ENCODE measurements at regions not wholly inside any gene's neighbourhood (a gene's known extent, or its start where the extent isn't known, plus 50 kb on each side); places are given as distances from the start of the nearest gene placed in this dataset.
"Not testable (repeated sequence)": the region's sequence is repeated elsewhere in the genome, so short reads cannot be mapped to it uniquely, and the experiment has no call there.

GRCh38 chr2:189309331-189309730, 129.8 kb upstream of the COL5A2 start:
- no peak for DNase-seq (ENCODE audit: low spot score)

GRCh38 chr2:189312211-189312610, 129.1 kb upstream of the WDR75 start:
- no peak for DNase-seq (ENCODE audit: low spot score)

GRCh38 chr2:189312643-189313042, 128.6 kb upstream of the WDR75 start:
- no peak for DNase-seq (ENCODE audit: low spot score)

GRCh38 chr2:189318761-189319160, 122.5 kb upstream of the WDR75 start:
- DNase-seq (ENCODE audit: low spot score): no peak

- DNase-seq (ENCODE audit: low spot score): not testable (repeated sequence)
Observed at GRCh38 chr2:189319424-189319823, 121.8 kb upstream of the WDR75 start.

- DNase-seq (ENCODE audit: low spot score): no peak
Observed at GRCh38 chr2:189327879-189328847, 113.1 kb upstream of the WDR75 start.

GRCh38 chr2:189328848-189329245, 112.4 kb upstream of the WDR75 start:
- DNase-seq (ENCODE audit: low spot score): no peak

- DNase-seq (ENCODE audit: low spot score): no peak
Observed at GRCh38 chr2:189336276-189336975, 104.8 kb upstream of the WDR75 start.

GRCh38 chr2:189337656-189338055, 103.6 kb upstream of the WDR75 start:
- no peak for DNase-seq (ENCODE audit: low spot score)

- DNase-seq (ENCODE audit: low spot score): no peak
Observed at GRCh38 chr2:189338115-189338514, 103.2 kb upstream of the WDR75 start.

GRCh38 chr2:189341077-189341476, 100.2 kb upstream of the WDR75 start:
- DNase-seq (ENCODE audit: low spot score): no peak

GRCh38 chr2:189344043-189344442, 97.2 kb upstream of the WDR75 start:
- DNase-seq (ENCODE audit: low spot score): no peak

GRCh38 chr2:189347540-189347939, 93.7 kb upstream of the WDR75 start:
- DNase-seq (ENCODE audit: low spot score): peak; percentile 37

GRCh38 chr2:189348369-189348768, 92.9 kb upstream of the WDR75 start:
- no peak for DNase-seq (ENCODE audit: low spot score)

GRCh38 chr2:189350540-189351209, 90.6 kb upstream of the WDR75 start:
- no peak for DNase-seq (ENCODE audit: low spot score)

- DNase-seq (ENCODE audit: low spot score): not testable (repeated sequence)
Observed at GRCh38 chr2:189351933-189352332, 89.3 kb upstream of the WDR75 start.

- DNase-seq (ENCODE audit: low spot score): not testable (repeated sequence)
Observed at GRCh38 chr2:189357375-189357774, 83.9 kb upstream of the WDR75 start.

- no peak for DNase-seq (ENCODE audit: low spot score)
Observed at GRCh38 chr2:189360861-189361260, 80.4 kb upstream of the WDR75 start.

- no peak for DNase-seq (ENCODE audit: low spot score)
Observed at GRCh38 chr2:189362283-189362682, 79.0 kb upstream of the WDR75 start.

GRCh38 chr2:189363559-189363958, 77.7 kb upstream of the WDR75 start:
- no peak for DNase-seq (ENCODE audit: low spot score)

GRCh38 chr2:189364607-189365006, 76.7 kb upstream of the WDR75 start:
- DNase-seq (ENCODE audit: low spot score): no peak

- DNase-seq (ENCODE audit: low spot score): no peak
Observed at GRCh38 chr2:189366349-189366748, 74.9 kb upstream of the WDR75 start.

- no peak for DNase-seq (ENCODE audit: low spot score)
Observed at GRCh38 chr2:189367343-189367742, 73.9 kb upstream of the WDR75 start.

Data from Ammon's horn (tissue), 1 donor.